Liver (tissue), 8 donors: ENCODE measurements at regions not wholly inside any gene's neighbourhood (a gene's known extent, or its start where the extent isn't known, plus 50 kb on each side); places are given as distances from the start of the nearest gene placed in this dataset.

Experiments used
- DNase-seq: peaks from one replicate; pipeline ENCODE4 v3.0.0-alpha.2; 2017; ENCODE audit warnings: low spot score
- H3K27ac ChIP-seq, 2 donors: one replicate each; pipeline ENCODE4 v1.7.0; 2013; ENCODE audit warnings: inconsistent platforms in 2 of 2, low read length in 2 of 2, control low read depth in 1 of 2, low read depth in 1 of 2, mild to moderate bottlenecking in 1 of 2
- H3K27me3 ChIP-seq, 4 donors: one replicate each; pipeline versions ENCODE4 v1.6.1 to v1.7.0; 2013; ENCODE audit warnings: low read length in 3 of 4, inconsistent platforms in 1 of 4, mild to moderate bottlenecking in 1 of 4, moderate library complexity in 1 of 4; ENCODE audit not compliant: control insufficient read depth in 4 of 4, insufficient read depth in 4 of 4
- H3K36me3 ChIP-seq, 4 donors: one replicate each; pipeline versions ENCODE4 v1.6.1 to v1.7.0; 2013; ENCODE audit warnings: low read length in 3 of 4, mild to moderate bottlenecking in 3 of 4, low read depth in 1 of 4, moderate library complexity in 1 of 4; ENCODE audit not compliant: control insufficient read depth in 4 of 4, insufficient read depth in 3 of 4
- H3K4me1 ChIP-seq, 4 donors: one replicate each; pipeline versions ENCODE4 v1.6.1 to v1.7.0; 2013; ENCODE audit warnings: low read length in 3 of 4, mild to moderate bottlenecking in 3 of 4, moderate library complexity in 1 of 4; ENCODE audit not compliant: control insufficient read depth in 4 of 4, insufficient read depth in 4 of 4
- H3K4me3 ChIP-seq, 3 donors: one replicate each; pipeline versions ENCODE4 v1.6.1 to v1.7.0; 2013; ENCODE audit warnings: low read length in 3 of 3, control low read depth in 1 of 3, low read depth in 1 of 3, mild to moderate bottlenecking in 1 of 3
- H3K9ac ChIP-seq, 2 donors: one replicate each; pipeline ENCODE4 v1.7.0; 2013; ENCODE audit warnings: low read length in 2 of 2, mild to moderate bottlenecking in 2 of 2, moderate library complexity in 2 of 2, control low read depth in 1 of 2, low read depth in 1 of 2
- H3K9me3 ChIP-seq, 4 donors: one replicate each; pipeline versions ENCODE4 v1.6.1 to v1.7.0; 2013; ENCODE audit warnings: low read length in 3 of 4; ENCODE audit not compliant: control insufficient read depth in 4 of 4
- ATF3 ChIP-seq: IDR thresholded peaks from 2 replicates; pipeline ENCODE4 v1.6.1; 2016; ENCODE audit warnings: antibody characterized with exemption
- CTCF ChIP-seq: fragments of 150-350 bp; IDR thresholded peaks from 2 replicates; pipeline ENCODE4 v1.5.1; 2017; ENCODE audit warnings: improper control_type of control experiment, low read depth, low read length; ENCODE audit not compliant: missing input control
- EGR1 ChIP-seq, 2 donors: IDR thresholded peaks; 2 replicates each; pipeline ENCODE4 v1.6.1; 2016 to 2018; ENCODE audit warnings: antibody characterized with exemption in 2 of 2, low read depth in 2 of 2
- FOXA1 ChIP-seq: IDR thresholded peaks from 2 replicates; pipeline ENCODE4 v1.6.1; 2016; ENCODE audit warnings: antibody characterized with exemption
- FOXA2 ChIP-seq: IDR thresholded peaks from 2 replicates; pipeline ENCODE4 v1.6.1; 2016; ENCODE audit warnings: antibody characterized with exemption
- GABPA ChIP-seq, 2 donors: IDR thresholded peaks in 1 of 2; conservative IDR thresholded peaks in 1 of 2; 2 replicates each; pipeline ENCODE4 v1.6.1; 2016; ENCODE audit warnings: antibody characterized with exemption in 2 of 2, mild to moderate bottlenecking in 1 of 2, moderate library complexity in 1 of 2
- HNF4A ChIP-seq, 2 donors: conservative IDR thresholded peaks; 2 replicates each; pipeline ENCODE4 v1.6.1; 2016; ENCODE audit warnings: antibody characterized with exemption in 2 of 2, mild to moderate bottlenecking in 2 of 2
- HNF4G ChIP-seq: IDR thresholded peaks from 2 replicates; pipeline ENCODE4 v1.6.1; 2016; ENCODE audit warnings: antibody characterized with exemption
- JUND ChIP-seq, 2 donors: IDR thresholded peaks; 2 replicates each; pipeline ENCODE4 v1.6.1; 2016; ENCODE audit warnings: antibody characterized with exemption in 2 of 2
- MAX ChIP-seq: IDR thresholded peaks from 2 replicates; pipeline ENCODE4 v1.6.1; 2016; ENCODE audit warnings: antibody characterized with exemption
- NR2F2 ChIP-seq: IDR thresholded peaks from 2 replicates; pipeline ENCODE4 v1.6.1; 2016; ENCODE audit warnings: antibody characterized with exemption
- RAD21 ChIP-seq, 2 donors: IDR thresholded peaks; 2 replicates each; pipeline ENCODE4 v1.6.1; 2016; ENCODE audit warnings: antibody characterized with exemption in 2 of 2, mild to moderate bottlenecking in 2 of 2
- REST ChIP-seq: IDR thresholded peaks from 2 replicates; pipeline ENCODE4 v1.6.1; 2016; ENCODE audit warnings: antibody characterized with exemption, mild to moderate bottlenecking
- RXRA ChIP-seq, 2 donors: IDR thresholded peaks; 2 replicates each; pipeline ENCODE4 v1.6.1; 2017 to 2018; ENCODE audit warnings: antibody characterized with exemption in 2 of 2, mild to moderate bottlenecking in 1 of 2
- SP1 ChIP-seq: IDR thresholded peaks from 2 replicates; pipeline ENCODE4 v1.6.1; 2018; ENCODE audit warnings: antibody characterized with exemption, mild to moderate bottlenecking
- YY1 ChIP-seq: IDR thresholded peaks from 2 replicates; pipeline ENCODE4 v1.6.1; 2016; ENCODE audit warnings: antibody characterized with exemption, mild to moderate bottlenecking
- ZBTB33 ChIP-seq: IDR thresholded peaks from 2 replicates; pipeline ENCODE4 v1.6.1; 2016; ENCODE audit warnings: antibody characterized with exemption
- WGBS: extraction: QIAGEN DNeasy Blood & Tissue Kit; methylation state at CpG from one replicate; pipeline ENCODE4 v1.1.7; 2013; 5-methylcytosine and 5-hydroxymethylcytosine counted together
- donor health status: healthy.
- donor health status: healthy.
- donor health status: healthy.
- donor health status: healthy.
- donor health status: healthy.

GRCh38 chr16:85473323-85473722 lies 139.8 kb upstream of the GSE1 start (continued):
- no peak for TF ChIP-seq CTCF
- no peak for TF ChIP-seq FOXA1
- TF ChIP-seq JUND (IDR thresholded peaks at IDR 0.05), result no peak
- no peak for TF ChIP-seq REST

GRCh38 chr16:85473909-85474620 lies 139.1 kb upstream of the GSE1 start:
- no peak overlapping the region for H3K9ac ChIP-seq
- no peak overlapping the region for H3K4me3 ChIP-seq
- no peaks in the 10 kb centered on the region for H3K36me3 ChIP-seq
- WGBS, result 79% methylated on average over 21 of the region's 21 CpGs
- no peak for DNase-seq
- no peaks in the 10 kb centered on the region for H3K9me3 ChIP-seq
- H3K27ac ChIP-seq, result no peak overlapping the region
- TF ChIP-seq HNF4G, result no peak
- TF ChIP-seq FOXA2, result no peak
- no peak for TF ChIP-seq RXRA (IDR thresholded peaks at IDR 0.05)
- no peak for TF ChIP-seq GABPA (IDR thresholded peaks at IDR 0.05 in 1 of 2, conservative IDR thresholded peaks at IDR 0.05 in 1 of 2)
- no peak for TF ChIP-seq SP1
- no peak for TF ChIP-seq REST
- TF ChIP-seq ZBTB33, result no peak
- no peak for TF ChIP-seq MAX
- TF ChIP-seq HNF4A (conservative IDR thresholded peaks at IDR 0.05), result no peak
- no peak for TF ChIP-seq YY1
- no peak for TF ChIP-seq FOXA1
- no peak for TF ChIP-seq NR2F2
- no peak for TF ChIP-seq EGR1 (IDR thresholded peaks at IDR 0.05; ENCODE audit: low read depth in 2 of 2)
- no peak for TF ChIP-seq JUND (IDR thresholded peaks at IDR 0.05)
- TF ChIP-seq CTCF, result no peak
- no peak for TF ChIP-seq RAD21 (IDR thresholded peaks at IDR 0.05)
- no peak for TF ChIP-seq ATF3
- H3K27me3 ChIP-seq, result no peaks in the 10 kb centered on the region
- H3K4me1 ChIP-seq, result no peaks in the 10 kb centered on the region
